GM19328 (cell line): ENCODE measurements at regions not wholly inside any gene's neighbourhood (a gene's known extent, or its start where the extent isn't known, plus 50 kb on each side); places are given as distances from the start of the nearest gene placed in this dataset.
A peak's percentile ranks its signal among the peaks of the same experiment; 100 is the strongest.

Source experiments
- ATAC-seq: cut with Tn5 transposase; IDR thresholded peaks from one replicate; pipeline ENCODE4 v1.9.1; 2021; ENCODE audit warnings: mild to moderate bottlenecking, moderate library complexity; ENCODE audit not compliant: unreplicated experiment

- no peak for ATAC-seq
Observed at GRCh38 chr18:31246460-31246859, 71.5 kb upstream of the DSG1 start.

- ATAC-seq, result no peak
Observed at GRCh38 chr18:31247574-31248199, 70.3 kb upstream of the DSG1 start.

- ATAC-seq, result no peak
Observed at GRCh38 chr18:31248783-31249521, 69.0 kb upstream of the DSG1 start.

GRCh38 chr18:31250902-31251301, 67.1 kb upstream of the DSG1 start:
- ATAC-seq, result no peak

- ATAC-seq, result no peak
Observed at GRCh38 chr18:31252522-31252921, 65.4 kb upstream of the DSG1 start.

- ATAC-seq, result no peak
Observed at GRCh38 chr18:31255953-31256352, 62.0 kb upstream of the DSG1 start.

- no peak for ATAC-seq
Observed at GRCh38 chr18:31258789-31259188, 59.2 kb upstream of the DSG1 start.

GRCh38 chr18:31261792-31262582, 56.0 kb upstream of the DSG1 start:
- no peak for ATAC-seq

GRCh38 chr18:31267823-31268481, 50.0 kb upstream of the DSG1 start:
- peak; percentile 61 for ATAC-seq
